Choroid plexus epithelial cell (primary cell): ENCODE measurements at regions not wholly inside any gene's neighbourhood (a gene's known extent, or its start where the extent isn't known, plus 50 kb on each side); places are given as distances from the start of the nearest gene placed in this dataset.

Source experiments
- DNase-seq: peaks from one replicate; pipeline ENCODE4 v3.0.0-alpha.2; 2010; ENCODE audit warnings: low read depth
- H3K4me3 ChIP-seq: 2 replicates; pipeline ENCODE4 v1.5.1; 2011; ENCODE audit warnings: low read depth, mild to moderate bottlenecking, control low read depth, low read length, moderate library complexity
- TF ChIP-seq, protein P1 (sequence below): conservative IDR thresholded peaks from 2 replicates; pipeline ENCODE4 v1.5.1; 2011; ENCODE audit warnings: low read depth, mild to moderate bottlenecking, control low read depth, inconsistent platforms, low read length, moderate library complexity

- TF ChIP-seq, protein P1, sequence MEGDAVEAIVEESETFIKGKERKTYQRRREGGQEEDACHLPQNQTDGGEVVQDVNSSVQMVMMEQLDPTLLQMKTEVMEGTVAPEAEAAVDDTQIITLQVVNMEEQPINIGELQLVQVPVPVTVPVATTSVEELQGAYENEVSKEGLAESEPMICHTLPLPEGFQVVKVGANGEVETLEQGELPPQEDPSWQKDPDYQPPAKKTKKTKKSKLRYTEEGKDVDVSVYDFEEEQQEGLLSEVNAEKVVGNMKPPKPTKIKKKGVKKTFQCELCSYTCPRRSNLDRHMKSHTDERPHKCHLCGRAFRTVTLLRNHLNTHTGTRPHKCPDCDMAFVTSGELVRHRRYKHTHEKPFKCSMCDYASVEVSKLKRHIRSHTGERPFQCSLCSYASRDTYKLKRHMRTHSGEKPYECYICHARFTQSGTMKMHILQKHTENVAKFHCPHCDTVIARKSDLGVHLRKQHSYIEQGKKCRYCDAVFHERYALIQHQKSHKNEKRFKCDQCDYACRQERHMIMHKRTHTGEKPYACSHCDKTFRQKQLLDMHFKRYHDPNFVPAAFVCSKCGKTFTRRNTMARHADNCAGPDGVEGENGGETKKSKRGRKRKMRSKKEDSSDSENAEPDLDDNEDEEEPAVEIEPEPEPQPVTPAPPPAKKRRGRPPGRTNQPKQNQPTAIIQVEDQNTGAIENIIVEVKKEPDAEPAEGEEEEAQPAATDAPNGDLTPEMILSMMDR = no peak
- no peak for DNase-seq
- H3K4me3 ChIP-seq = no peak overlapping the region
These were observed 89.5 kb upstream of the TMEM45B start for GRCh38 chr11:129726179-129726578.

DNA sequence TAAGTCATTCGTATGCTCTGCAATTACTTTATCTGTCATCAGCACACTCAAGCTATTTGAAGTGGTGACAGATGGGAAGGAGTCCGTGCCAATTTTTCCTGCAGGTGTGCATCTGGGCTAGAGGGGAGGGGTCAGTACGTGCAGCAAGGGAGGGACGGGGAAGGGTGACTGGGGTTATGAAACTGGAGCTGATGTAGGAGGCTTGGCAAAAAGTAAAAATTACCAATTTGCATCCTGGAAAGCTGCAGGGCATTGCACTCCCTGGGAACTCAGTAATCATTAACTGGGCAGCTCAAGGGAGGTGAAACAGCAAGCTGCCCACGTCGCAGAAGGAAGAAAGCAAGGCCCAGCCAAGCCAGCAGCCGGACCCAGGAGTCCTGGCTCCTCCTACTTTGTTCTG is 87.1 kb upstream of the TMEM45B start:
- DNase-seq = no peak
- no peak overlapping the region for H3K4me3 ChIP-seq
- TF ChIP-seq, protein P1 = no peak

DNA sequence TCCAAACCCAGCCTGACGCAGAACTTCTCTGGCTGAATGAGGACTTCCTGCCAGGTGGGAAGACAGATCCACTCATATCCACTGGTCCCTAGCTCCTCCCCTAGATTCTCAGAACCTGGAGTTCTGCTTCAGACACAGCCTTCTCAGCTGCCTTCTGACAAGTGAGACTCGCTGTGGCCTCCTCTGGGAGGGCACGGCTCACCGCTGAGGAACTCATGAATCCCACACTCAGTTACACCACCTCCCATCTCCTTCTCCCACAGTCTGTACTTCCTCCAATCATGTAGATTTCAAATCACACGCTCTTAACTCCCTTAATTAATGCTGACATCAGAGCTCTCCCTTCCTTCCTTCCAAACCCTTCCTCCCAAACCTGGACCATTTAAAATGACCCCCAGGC is 86.4 kb upstream of the TMEM45B start:
- no peak for DNase-seq

GRCh38 chr11:129729823-129730222 is 85.8 kb upstream of the TMEM45B start:
- H3K4me3 ChIP-seq = no peak overlapping the region
- no peak for DNase-seq
- TF ChIP-seq, protein P1 = no peak

More for the DNA sequence above, 86.4 kb upstream of the TMEM45B start:
- TF ChIP-seq, protein P1 = no peak
- no peak overlapping the region for H3K4me3 ChIP-seq

DNA sequence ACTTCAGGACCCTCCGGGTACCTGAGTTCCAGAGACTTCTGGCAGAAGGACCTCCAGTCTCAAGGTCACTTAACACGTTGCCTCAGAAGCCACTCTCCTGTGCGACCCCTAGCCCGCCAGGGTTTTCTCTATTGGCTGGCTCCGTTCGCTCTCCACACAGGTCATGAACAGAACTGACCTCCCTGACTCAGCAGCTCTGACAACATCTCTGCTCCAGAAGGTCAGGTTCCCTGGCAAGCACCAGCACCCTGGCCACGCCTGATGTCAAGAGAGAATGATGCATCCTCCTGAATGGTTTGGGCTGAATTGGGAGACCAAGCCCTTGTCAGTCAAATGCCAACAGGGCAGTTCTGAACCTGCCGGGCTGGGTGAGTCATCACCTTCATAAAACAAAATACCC is 84.3 kb upstream of the TMEM45B start:
- no peak for DNase-seq
- H3K4me3 ChIP-seq = no peak overlapping the region
- TF ChIP-seq, protein P1 = no peak

DNA sequence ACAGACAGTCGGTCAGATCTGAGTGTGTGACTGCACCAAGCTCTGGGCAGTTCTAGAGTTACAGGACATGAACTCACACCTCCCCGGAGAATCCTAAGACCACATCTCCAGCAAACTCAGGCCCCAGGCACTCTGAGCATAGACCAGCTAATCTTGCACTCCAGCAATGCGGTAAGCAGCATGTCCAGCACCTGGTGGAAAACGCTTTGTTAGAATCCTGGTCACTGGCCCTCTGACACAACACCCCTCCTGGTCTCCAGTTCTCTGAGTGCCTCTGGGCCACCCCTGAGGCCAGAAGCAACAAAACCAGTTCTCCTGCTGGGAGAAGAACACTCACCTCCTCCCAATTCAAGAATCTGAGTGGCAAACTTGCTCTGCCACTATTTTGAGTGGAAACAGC is 82.7 kb upstream of the TMEM45B start:
- TF ChIP-seq, protein P1 = no peak
- no peak for DNase-seq
- no peak overlapping the region for H3K4me3 ChIP-seq

DNA sequence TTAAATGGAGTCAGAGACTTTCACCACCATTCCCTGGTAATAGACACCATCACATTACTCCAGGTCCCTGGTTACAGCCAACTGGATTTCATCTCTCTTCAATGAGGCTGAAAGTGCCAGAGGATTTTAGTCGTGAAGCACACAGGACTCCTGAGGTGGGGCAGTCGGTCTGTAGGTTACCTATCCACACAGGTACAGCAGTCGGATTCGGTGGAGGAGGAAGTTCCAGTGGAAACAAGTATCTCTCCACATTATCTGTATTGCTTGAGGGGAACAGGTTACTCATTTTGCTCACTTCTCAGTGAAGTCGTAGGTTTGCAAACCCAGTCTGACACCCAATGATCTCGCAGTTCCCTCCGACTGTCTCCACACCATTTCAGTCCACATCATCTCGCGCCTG is 82.3 kb upstream of the TMEM45B start:
- DNase-seq = no peak
- TF ChIP-seq, protein P1 = no peak
- no peak overlapping the region for H3K4me3 ChIP-seq
